GM18870 (cell line): ENCODE measurements at regions not wholly inside any gene's neighbourhood (a gene's known extent, or its start where the extent isn't known, plus 50 kb on each side); places are given as distances from the start of the nearest gene placed in this dataset.

Source experiments
- ATAC-seq: cut with Tn5 transposase; IDR thresholded peaks from one replicate; pipeline ENCODE4 v1.9.1; 2021; ENCODE audit warnings: moderate library complexity; ENCODE audit not compliant: unreplicated experiment

GRCh38 chr3:76582098-76582497 is 457.8 kb upstream of the ROBO2 start:
- no peak for ATAC-seq

- no peak for ATAC-seq
Observed at GRCh38 chr3:76582632-76583378, 457.1 kb upstream of the ROBO2 start.

- no peak for ATAC-seq
Observed at GRCh38 chr3:76585794-76586392, 454.0 kb upstream of the ROBO2 start.

DNA sequence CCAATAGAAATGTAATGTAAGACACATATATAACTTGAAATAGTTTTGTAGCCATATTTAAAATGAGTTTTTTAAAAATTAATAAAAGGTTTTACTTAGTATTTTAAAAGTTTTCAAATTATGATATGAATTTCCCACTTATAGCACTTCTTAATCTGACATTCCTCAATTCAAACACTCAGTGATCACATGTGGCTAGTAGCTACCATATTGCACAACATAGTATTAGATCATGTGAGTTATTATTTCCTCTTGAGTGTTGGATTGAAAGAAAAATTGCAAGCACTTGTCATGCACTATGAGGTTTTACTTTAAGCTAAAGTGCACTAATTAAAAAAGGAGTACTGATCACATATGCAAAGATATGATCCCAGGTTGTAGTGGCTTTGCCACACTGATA is 453.4 kb upstream of the ROBO2 start:
- ATAC-seq, result no peak

DNA sequence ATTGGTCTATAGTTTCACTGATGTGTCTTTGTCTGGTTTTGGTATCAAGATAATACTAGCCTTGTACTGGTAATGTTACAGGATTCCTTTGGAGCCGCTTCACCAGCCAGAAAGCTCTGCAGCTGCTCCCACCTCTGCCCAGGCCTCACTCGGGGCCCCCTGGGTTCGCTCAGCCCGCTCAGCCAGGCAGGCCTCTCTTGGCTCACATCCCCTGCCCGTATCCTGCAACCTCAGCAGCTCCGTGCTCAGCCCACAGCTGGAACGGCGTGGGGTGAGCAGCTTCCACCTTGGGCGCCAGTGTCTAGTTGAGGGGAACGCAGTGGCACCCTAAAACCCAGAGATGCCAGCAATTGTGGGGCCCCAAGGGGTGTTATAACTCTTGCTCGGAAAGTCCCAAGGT is 429.7 kb upstream of the ROBO2 start:
- ATAC-seq, result no peak

DNA sequence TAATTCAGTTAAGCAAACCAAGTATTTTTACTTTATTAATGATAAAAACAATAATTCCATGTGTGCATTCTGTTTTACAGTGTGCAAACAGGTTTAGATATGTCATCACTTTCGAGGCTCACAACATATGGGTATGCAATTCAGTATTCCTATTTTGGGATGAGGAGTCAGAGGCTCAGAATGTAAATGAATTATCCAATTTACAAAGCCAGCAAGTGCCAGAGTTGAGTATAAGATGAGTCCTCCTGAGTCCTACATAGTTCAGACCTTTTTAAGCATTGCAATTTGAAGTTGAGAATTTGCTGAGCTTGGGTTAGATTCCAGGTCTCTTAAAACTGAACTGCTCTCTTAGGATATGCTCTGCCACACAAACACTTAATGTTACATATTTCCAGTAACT is 424.2 kb upstream of the ROBO2 start:
- no peak for ATAC-seq

- no peak for ATAC-seq
Observed at GRCh38 chr3:76624164-76624563, 415.7 kb upstream of the ROBO2 start.

DNA sequence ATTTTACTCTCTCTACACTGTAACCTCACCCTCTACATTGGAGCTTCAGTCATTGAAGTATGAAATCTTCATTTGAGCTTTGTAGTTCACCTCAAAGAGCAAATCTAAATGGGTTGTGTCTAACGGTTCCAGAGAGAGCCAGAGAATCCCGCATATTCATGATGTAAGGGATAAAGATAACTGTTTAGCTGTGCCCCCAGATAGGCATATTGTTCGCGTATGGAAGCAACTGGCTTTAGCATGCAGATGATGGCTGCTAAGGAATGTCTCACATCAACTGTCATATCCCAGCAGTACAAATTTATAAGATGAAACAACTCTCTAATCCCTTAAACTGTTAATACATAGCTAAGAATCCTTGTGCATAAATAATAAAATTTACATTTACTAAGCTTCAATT is 412.7 kb upstream of the ROBO2 start:
- ATAC-seq, result no peak

DNA sequence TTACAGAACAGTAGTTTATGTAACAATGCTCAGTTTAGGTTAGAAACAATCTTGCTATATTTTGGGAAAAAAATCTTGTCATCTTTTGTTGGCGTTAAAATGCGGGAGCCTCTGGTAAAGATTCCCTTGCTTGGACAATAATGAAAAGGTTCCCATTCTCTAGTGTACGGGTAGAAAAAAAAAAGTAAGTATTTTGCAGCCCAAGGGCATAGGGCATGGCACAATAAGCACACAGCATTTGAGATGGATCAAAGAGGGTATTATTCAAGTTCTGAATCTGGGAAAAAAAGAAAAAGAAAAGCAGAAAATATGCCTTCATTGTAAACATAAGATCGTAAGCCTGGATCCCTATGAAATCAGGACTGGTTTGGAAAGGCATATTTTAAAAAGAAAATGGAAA is 408.6 kb upstream of the ROBO2 start:
- ATAC-seq, result no peak

DNA sequence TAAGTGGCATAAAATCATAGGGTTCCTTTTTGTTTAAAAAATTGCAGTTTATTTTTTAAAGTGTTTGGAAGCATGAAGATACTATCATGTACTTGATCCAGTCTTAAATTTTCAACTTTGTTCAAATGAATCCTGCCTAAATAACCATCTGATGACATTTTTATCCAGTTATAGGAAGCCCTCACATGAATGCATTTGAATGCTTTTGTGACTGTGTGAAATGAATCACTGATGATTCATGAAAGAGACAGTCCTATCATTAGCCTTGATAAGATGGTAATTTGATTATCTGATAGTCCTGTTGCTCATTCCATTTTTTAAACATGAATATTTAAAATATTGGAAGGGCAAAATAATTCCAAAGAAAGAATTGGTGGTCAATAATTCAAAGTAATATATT is 401.9 kb upstream of the ROBO2 start:
- no peak for ATAC-seq

DNA sequence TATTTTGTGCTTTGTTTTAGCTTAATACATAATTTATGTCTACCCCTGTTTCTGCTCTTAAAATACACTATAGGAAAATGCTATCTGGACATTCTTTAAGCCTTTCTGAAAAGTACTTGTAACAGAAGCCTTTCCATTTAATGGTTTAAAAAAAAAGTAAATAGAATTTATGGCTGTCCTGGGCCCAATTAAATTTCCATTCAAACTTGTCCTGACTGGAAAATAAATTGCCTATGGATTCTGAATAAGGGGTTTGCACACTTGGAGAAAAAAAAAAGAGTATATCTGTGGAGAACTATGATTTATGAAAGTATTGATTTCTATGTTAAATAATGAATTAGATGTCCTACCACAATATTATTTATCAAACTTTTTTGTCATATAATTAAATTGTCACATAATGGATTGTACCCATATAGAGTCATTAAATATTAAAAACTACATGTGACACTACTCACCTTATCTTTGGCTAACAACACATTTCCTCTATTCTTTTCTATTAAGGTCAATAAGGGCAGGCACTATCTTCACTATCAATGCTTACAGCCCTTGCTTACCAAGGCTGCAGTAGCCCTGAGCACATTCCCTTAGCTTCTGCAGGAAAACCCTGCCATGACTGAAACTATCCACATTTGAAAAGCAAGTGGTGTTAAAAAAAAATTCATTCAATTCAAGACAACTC is 396.1 kb upstream of the ROBO2 start:
- ATAC-seq, result no peak

- ATAC-seq, result no peak
Observed at GRCh38 chr3:76644305-76644675, 395.6 kb upstream of the ROBO2 start.

DNA sequence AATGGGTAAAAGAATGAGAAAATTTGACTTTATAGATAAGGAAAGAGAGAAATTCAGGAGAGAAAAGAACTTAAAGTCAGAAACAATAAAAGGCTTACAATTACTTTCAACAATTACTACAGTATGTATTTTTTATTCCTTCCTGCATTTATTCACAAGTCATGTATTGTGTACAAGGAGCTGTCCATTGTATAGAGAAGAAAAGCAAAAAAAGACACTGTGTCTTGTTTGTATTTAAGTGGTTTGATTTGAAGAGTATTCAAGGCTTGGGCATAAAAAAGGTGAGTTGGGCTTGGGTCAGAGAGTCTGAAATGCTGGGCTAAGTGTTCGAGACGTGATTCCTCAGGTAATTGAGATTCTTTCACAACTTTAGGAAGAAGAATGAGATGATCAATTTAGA is 394.2 kb upstream of the ROBO2 start:
- ATAC-seq, result no peak

DNA sequence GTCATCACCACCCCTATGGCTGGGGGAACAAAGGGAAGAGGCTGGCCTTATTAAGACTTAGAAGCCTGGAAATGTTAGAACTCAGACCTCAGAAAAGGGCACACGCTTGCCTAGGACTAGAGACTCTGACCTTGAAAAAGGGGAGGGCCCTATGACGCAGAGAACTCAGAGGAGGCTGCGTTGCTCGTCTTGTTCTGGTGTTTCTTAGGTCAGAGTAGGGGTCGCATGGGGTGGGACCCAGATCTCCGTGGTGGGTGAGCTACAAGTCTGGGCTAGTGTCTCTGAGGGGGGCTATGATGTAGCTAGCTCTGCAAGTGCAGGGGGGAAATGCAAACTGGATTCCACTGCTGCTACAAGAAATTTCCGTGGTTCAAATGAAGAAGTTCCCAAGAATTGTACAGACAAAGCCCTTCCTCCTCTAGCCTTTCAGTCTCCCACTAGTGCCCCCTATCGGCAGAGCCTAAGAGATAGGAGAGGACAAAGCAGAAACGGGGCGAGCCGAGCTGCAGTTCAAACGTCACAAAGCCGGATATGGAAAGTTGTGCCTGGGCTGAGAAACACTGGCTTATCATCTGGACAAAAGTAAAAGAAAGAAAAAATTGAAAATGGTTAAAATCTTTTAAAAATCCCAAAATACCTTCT is 392.9 kb upstream of the ROBO2 start:
- no peak for ATAC-seq

DNA sequence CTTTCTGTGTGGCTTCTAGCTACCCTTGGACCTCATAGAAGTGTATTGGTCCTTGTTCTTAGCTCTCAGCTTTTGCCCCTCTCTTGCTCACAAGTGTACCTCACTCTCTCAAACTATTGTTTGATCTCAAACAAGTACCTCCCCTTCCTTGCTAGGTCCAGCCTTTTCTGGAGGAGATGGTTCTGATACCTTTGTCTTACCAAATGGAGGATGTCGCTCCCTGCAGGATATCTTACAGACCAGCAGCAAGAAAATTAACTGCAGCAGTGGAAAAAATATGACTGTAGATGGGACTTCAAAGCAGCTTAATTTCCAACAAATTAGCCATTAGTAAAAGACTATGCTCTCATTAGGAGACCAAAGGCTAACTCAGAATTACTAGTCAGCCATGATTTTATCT is 388.1 kb upstream of the ROBO2 start:
- ATAC-seq, result no peak

DNA sequence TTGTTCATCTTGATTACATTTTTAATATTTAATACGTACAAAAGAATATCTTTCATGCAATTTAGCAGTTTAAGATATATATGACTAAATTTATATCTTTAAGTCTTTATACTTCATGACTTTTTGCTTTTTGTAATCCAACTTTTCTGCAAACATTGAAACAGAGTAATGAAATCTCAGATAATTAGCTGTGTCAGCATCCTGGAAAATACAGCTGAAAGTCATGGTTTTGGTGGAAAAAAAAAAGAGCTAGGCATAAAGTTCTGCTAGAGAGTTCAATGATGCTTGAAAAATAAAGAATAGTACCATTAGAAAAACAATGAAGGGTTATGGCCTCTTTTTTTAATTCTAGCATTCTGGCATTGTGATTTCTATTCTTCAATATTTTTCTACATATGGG is 387.4 kb upstream of the ROBO2 start:
- ATAC-seq, result no peak

DNA sequence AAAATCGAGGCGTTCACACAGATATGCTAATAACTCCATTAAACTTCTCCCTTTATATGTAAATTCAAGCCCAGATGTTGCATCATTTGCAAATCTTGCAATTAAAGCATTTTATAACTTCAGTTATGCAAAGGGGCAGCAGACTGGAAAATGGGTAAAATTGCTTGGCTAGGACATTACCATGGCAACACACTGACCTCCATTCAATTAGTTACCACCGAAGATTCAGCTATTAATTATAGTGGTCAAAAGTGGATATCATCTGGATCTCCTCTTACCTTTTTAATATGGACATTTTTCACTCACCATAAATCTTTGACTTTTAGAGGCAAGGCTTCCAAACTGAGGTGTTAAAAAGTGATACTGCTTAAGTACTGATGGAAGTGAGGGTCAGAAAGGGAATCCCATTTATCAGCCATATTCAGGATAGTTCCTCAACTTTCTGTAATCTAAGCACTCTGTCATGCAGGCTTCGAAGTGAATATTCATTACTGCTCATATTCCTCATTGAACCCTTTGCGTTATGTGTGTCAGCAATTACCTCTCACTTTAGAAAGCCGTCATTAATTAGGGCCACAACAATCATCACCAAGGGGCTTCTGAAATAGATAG is 386.2 kb upstream of the ROBO2 start:
- ATAC-seq, result no peak

DNA sequence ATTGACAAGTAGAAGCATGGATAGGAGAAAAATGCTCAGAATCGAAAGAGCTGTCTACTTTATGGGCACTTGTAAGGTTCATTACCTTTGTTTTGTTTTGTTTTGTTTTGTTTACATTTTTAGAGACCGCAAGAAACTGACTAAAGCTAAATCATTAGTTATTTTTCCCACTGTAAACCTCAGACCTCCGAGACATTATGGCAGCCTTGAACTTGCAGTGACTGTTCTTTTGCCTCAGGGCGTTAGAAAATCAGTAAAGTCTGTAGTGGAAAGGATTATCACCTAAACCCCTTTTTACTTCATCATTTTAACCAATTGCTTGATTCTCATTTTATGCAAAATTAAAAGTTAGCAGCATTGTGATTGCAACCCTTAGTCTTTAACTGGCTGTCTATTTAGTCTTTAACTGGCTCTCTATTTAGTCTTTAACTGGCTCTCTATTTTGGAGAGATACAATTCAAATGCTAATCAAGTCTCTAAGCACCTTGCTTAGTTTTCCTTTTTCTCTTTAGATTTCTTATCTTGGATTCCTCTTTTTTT is 383.3 kb upstream of the ROBO2 start:
- ATAC-seq, result no peak

GRCh38 chr3:76657909-76658308 is 382.0 kb upstream of the ROBO2 start:
- ATAC-seq, result no peak

- ATAC-seq, result no peak
Observed at GRCh38 chr3:76661527-76662250, 378.2 kb upstream of the ROBO2 start.

- no peak for ATAC-seq
Observed at GRCh38 chr3:76664816-76665215, 375.1 kb upstream of the ROBO2 start.
